DMS53 treated with DMSO at 0.1 percent for 48 hours (cell line): ENCODE measurements at regions not wholly inside any gene's neighbourhood (a gene's known extent, or its start where the extent isn't known, plus 50 kb on each side); places are given as distances from the start of the nearest gene placed in this dataset.
A peak's percentile ranks its signal among the peaks of the same experiment; 100 is the strongest.

Source experiments
- DNase-seq: peaks from one replicate; lab custom pipeline; 2025; ENCODE audit not compliant: unreplicated experiment; lab: John Stamatoyannopoulos, UW

DNA sequence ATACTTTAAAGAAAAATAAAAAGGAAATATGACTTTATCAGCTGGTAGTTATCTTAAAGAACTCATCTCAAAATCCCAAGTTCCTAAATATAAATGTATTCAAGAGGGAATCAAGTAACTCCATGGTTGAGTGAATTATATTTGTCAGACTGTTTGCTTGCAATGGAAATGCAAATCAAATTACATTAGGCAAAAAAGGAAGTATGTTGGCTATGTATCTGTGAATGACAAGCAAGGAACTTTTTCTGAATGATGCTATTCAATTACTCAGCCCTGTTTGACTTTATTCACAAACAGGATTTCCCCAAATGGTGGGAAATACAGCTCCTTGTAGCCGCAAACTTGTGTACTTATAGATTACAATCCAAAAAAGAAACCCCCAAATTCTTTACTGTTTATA, 309.1 kb downstream of the ARL6IP6 start:
- DNase-seq, result no peak

GRCh38 chr2:153020201-153020600, 301.8 kb downstream of the ARL6IP6 start:
- no peak for DNase-seq

DNA sequence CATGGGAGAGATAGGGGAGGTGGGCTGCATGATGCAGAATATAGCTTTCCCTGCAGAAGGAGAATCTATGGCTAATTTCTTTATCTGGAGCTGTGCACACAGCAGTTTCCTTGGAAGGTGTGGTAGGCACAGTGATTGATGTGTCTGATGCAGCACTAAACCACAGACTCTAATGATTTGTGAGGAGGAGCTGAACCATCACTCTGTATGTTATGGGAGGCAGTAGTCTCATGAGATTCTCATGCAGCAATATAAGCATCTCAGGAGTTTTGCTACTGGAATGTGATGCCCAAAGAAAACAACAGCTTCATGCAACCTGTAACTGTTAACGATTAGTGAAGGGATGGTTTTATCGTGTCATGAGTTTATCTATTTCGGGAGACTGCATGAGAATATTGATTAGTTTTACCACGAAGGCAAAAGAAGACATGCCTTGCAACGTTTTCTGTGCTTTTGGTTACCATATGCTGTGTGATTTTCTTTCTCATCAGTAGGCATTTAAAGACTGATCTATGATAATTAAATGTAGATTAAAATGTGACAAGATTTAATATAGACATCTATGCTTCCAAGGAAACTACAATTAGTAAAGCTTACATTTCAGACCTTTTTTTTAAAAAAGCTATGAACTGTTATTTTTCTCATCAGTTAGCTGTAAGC, 286.8 kb downstream of the ARL6IP6 start:
- DNase-seq, result no peak

DNA sequence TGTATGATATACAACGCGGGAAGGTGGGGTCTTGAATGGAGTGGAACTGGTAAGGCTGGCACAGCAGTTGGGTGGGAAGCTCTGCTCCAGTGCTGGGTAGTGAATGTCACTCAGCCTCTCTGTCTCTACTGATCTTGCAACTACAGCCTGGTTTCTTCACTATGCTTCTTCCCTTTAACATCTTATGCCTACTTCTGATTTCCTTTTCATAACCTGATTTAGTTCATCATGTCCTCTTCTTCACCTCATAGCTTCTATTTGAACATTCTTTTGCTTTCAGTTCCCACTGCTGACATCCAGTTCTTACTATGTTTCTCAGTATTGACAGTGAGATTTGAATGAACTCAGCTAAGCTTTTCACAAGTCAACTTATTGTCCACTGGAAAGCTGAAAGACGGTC, 286.2 kb downstream of the ARL6IP6 start:
- no peak for DNase-seq

DNA sequence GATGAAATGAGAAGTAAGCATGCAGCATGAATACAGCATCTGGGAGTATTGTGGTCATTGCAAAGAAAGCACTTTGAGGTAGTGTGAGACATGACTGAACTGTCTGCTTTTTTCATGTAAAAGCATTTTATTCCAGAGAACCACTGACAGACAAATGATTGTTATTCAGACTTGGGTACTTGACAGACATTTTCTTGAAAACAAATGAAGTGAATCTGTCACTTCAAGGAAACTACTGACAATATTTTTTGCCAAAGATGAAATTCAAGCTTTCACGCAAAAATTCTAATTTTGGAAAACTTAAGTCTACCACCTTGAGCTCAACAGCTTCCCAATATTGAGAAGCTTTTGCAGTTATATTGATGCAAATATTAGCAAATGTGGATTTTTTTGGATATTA, 255.7 kb downstream of the ARL6IP6 start:
- DNase-seq, result no peak

DNA sequence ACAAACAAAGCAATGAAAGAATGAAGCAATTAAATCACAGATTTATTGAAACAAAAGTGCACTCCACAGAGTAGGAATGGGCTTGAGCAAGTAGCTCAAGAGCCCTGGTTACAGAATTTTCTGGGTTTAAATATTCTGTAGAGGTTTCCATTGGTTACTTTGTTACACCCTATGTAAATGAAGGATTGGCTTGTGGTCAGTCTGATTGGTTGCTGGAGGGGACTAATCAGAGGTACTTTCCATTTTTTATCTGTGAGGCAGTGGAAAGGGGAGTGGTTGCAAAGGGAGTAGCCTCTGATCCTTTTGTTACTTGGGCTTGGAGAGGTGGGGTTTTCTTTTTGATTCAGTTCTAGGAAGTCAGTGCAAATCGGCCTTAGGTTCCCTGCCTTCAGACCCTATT, 253.3 kb downstream of the ARL6IP6 start:
- no peak for DNase-seq

DNA sequence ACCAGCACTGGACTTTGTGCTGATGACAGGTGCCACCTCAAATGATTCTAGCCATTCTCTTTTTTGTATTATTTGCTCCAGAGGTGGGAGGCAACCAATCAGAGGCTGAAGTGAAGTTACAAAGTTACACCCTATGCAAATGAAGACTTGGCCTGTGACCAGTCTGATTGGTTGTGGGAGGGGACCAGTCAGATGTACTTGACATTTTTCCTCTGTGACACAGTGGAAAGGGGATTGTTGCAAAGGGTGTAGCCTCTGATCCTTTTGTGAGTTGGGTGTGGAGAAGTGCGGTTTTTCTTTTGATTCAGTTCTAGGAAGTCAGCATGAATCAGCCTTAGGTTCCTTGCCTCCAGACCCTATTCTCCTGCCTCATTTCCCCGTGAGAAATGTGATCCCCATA, 244.0 kb downstream of the ARL6IP6 start:
- DNase-seq, result no peak

DNA sequence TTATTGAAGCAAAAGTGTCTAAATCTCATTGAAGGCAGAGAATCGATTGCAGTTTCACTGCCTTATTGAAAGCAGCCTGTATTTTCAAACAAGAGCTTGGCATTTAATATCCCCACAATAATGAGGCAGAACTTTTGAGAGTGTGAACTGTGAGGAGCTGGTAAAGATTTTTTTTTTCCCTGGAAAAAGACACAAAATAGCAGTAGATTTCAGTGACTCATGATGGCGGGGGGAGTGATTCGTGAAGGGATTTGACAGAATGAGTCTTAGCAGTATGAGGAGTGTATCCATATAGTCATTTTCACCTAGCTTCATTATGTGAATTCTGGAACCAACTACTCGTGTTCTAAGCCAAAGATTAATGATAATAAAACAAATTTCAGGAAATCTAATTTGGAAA, 242.9 kb downstream of the ARL6IP6 start:
- no peak for DNase-seq

DNA sequence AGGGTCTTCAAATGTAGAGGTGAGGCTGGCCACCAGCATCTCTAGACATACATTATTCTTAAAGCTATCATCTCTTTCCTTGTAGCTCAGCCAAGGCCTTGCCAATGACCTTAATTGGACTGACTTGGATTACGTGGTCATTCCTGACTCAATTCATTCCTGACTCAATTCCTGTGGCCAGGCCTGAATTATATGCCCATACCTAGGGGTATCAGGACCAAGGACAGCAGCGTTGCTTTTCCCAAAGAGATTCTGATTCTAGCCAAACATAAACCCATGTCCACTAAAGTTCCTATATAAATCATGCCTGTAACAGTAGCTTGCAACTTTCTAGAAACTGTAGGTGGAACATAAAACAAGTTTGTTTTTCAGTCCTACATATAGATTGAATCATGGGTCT, 231.7 kb downstream of the ARL6IP6 start:
- DNase-seq, result no peak

GRCh38 chr2:152944099-152944498, 225.7 kb downstream of the ARL6IP6 start:
- no peak for DNase-seq

- no peak for DNase-seq
These were observed 224.6 kb downstream of the ARL6IP6 start for GRCh38 chr2:152942940-152943440.

DNA sequence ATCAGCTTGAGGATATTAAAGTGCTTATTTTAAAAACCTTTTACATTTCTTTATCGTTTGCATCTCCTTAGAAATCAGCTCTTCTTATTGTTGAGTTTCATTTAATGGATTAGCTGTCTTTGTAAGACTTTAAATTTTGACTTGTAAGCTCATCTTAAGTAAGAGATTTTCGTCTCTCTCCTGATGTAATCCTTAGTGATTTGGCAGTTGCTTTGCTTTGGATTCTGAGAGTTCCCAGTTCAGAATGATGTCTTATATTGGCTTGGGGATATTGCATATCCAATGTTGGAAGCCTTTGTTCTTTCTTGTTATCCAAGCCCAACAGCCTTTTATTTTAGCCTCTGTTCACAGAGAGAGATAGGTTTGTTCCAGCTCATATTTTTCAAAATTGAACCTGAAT, 212.1 kb downstream of the ARL6IP6 start:
- DNase-seq, result no peak

- no peak for DNase-seq
These were observed 211.2 kb downstream of the ARL6IP6 start for GRCh38 chr2:152929628-152930027.

DNA sequence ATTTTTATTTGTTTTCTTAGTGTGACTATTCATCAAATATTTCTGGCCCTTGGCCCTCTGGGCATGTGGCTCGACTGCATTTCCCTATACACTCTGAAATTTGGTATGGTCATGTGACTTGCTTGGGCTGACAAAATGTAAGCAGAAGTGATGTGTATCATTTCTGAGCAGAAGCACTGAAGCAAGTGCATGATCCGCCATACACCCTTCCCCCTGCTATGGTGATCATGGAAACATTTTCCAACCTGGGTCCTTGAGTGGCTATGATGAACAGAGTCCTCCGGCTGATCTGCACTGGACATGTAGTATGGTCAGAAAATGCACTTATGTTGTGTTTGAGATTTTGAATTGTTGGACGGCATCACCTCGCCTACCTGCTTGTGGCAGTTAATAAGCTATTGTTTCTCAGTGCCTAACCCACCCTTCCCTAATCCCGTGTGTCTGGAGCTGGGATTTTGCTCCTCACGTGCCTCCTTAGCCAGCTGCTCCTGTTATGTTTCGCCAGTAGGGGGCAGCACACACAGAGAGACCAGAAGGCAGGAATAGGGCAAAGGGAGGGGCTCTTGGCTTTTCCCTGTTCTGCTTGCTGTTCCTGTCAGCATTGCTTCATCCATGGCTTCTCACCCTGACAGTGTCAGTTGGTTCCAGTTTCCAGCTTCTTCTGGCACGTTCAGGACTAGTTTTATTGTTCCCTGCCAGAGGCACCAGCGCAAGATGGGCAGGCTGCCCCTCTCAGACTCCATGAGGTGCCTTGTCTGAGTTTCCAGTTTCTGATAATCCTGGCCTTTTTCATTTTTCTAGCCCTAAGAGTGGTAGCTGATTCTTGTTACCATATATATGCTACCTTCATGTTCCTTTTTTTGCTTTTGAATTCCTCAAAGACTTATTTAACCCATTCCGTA, 207.4 kb downstream of the ARL6IP6 start:
- DNase-seq, result peak; percentile 23

DNA sequence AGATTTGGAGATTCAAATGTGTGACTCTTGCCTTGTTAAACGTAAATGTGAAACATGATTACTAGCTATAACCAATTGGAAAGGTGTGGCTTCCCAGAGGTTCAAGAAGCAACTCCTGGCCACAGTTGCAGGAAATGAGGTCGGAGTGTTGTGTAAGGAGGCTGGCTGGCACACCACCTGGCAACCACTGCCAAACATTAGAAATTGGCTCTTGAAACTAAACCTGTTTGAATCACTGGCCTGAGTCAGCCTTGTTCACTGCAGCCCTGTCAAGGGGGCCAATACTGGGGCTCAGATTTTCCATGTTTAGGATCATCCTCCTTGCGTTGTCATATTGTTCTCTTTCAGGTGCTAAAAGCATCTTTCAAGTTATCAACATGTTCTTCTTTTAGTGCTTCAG, 206.3 kb downstream of the ARL6IP6 start:
- DNase-seq, result no peak

GRCh38 chr2:152924219-152924618, 205.8 kb downstream of the ARL6IP6 start:
- no peak for DNase-seq

GRCh38 chr2:152920846-152921245, 202.4 kb downstream of the ARL6IP6 start:
- no peak for DNase-seq

DNA sequence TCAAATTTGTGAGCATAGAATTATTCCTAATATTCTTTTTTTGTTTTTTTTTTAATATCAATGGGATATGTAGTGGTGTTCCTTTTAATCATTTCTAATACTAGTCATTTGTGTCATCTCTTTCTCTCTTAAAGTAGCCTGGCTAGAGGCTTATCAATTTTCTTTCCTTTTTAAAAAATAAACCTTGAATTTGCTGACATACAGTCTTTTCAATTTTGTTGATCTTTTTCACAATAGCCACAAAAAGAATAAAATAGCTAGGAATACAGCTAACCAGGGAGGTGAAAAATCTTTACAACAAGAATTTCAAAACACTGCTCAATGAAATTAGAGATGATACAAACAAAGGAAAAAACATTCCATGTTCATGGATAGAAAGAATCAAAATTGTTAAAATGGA, 192.6 kb downstream of the ARL6IP6 start:
- no peak for DNase-seq

DNA sequence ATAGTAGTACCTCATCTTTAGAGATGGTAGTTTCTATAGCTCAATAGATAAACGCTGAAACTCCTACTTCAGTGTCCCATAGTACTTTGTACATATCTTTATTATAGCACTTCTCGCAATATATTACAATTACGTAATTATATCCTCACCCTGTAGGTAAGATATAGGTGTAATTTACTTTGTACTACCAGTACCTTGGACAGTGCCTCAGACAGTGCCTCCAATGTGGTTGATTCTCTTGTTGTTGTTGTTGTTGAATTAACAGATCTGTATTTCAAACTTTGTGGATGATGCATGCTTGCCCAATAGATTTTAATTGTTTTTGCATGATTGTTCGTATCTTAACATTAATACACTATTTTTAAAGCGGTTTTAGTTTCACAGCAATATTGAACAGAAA, 188.6 kb downstream of the ARL6IP6 start:
- DNase-seq, result no peak

- DNase-seq, result no peak
These were observed 175.6 kb downstream of the ARL6IP6 start for GRCh38 chr2:152894051-152894450.

GRCh38 chr2:152890736-152891135, 172.3 kb downstream of the ARL6IP6 start:
- DNase-seq, result no peak

GRCh38 chr2:152883951-152884487, 165.6 kb downstream of the ARL6IP6 start:
- no peak for DNase-seq
